SK-N-MC (cell line): ENCODE measurements at regions not wholly inside any gene's neighbourhood (a gene's known extent, or its start where the extent isn't known, plus 50 kb on each side); places are given as distances from the start of the nearest gene placed in this dataset.

Experiments used
- EZH2 ChIP-seq: fragments of 200-600 bp; sonication (generic); IDR thresholded peaks from one replicate; pipeline ENCODE4 v1.6.1; 2017; ENCODE audit warnings: antibody characterized with exemption
- FOXP2 ChIP-seq: optimal IDR thresholded peaks from 2 replicates; pipeline ENCODE3; 2011; ENCODE audit warnings: mild to moderate bottlenecking, moderate library complexity; ENCODE audit not compliant: insufficient read depth; ENCODE audit errors: extremely low read length, control extremely low read depth
- POLR2AphosphoS5 ChIP-seq: IDR thresholded peaks from 2 replicates; pipeline ENCODE4 v1.6.1; 2012; ENCODE audit warnings: mild to moderate bottlenecking, low read depth, low read length, borderline replicate concordance

GRCh38 chr20:11785885-11786507, 131.7 kb upstream of the BTBD3 start:
- TF ChIP-seq POLR2AphosphoS5, result no peak
- no peak for TF ChIP-seq EZH2
- TF ChIP-seq FOXP2, result no peak
